HepG2 (cell line): ENCODE measurements at regions not wholly inside any gene's neighbourhood (a gene's known extent, or its start where the extent isn't known, plus 50 kb on each side); places are given as distances from the start of the nearest gene placed in this dataset.

Experiments
- ATAC-seq: fragments of 200-7000 bp; cut with Tn5 transposase; 3 replicates; pipeline ENCODE4 v1.9.1; 2020; ENCODE audit warnings: mild to moderate bottlenecking, moderate library complexity
- BruUV-seq: library from RNA; stranded (reverse); fragments of 400-500 nt; replicated peaks from 2 replicates; lab custom pipeline; 2021; lab: Mats Ljungman, UMichigan
- CTCF ChIA-PET: fragments of 300-600 bp; formaldehyde crosslinking; extraction: SDS; loops from one replicate; lab custom pipeline; 2021; ENCODE audit warnings: low total read pairs, inconsistent platforms, low intra/inter-chr PET ratio; lab: Yijun Ruan, JAX
- POLR2A ChIA-PET: fragments of 350-600 bp; sonication (Branson Sonifier 250); formaldehyde crosslinking; loops from one replicate; lab custom pipeline; 2020; ENCODE audit warnings: antibody characterized with exemption, inconsistent platforms; lab: Yijun Ruan, JAX
- DNase-seq: peaks from one replicate; pipeline ENCODE4 v3.0.0-alpha.2; 2015; ENCODE audit warnings: low spot score
- FAIRE-seq: peaks from 3 replicates; lab custom pipeline; 2011; peaks lifted over from hg19 to GRCh38; lab: Jason Lieb, UNC
- H2AFZ ChIP-seq: one replicate; pipeline ENCODE4 v1.6.1; 2011; ENCODE audit warnings: low read length, inconsistent platforms
- H3K27ac ChIP-seq: fragments of 300-600 bp; 3 replicates; pipeline ENCODE4 v1.8.0; 2011; ENCODE audit warnings: mixed run types, mild to moderate bottlenecking, mixed read lengths, low read length, inconsistent platforms; ENCODE audit not compliant: insufficient read depth; ENCODE audit errors: extremely low read length
- H3K27me3 ChIP-seq, 2 experiments: fragments of 200-600 bp in 1 of 2; 2 replicates in 1 of 2; 3 replicates in 1 of 2; pipeline versions ENCODE4 v1.6.0 to v1.8.0; 2011; ENCODE audit warnings: low read length in 2 of 2, mild to moderate bottlenecking in 2 of 2, moderate library complexity in 2 of 2, inconsistent platforms in 1 of 2; ENCODE audit not compliant: insufficient read depth in 2 of 2, control insufficient read depth in 1 of 2
- H3K36me3 ChIP-seq, 2 experiments: fragments of 200-600 bp in 1 of 2; replicated peaks in 1 of 2; 2 replicates in 1 of 2; 3 replicates in 1 of 2; pipeline versions ENCODE4 v1.5.1 to v1.8.0; 2011; ENCODE audit warnings: low read length in 2 of 2, inconsistent platforms in 1 of 2; ENCODE audit not compliant: insufficient read depth in 2 of 2, control insufficient read depth in 1 of 2
- H3K4me1 ChIP-seq: 2 replicates; pipeline ENCODE4 v1.5.1; 2012; ENCODE audit warnings: low read length, inconsistent platforms; ENCODE audit not compliant: insufficient read depth
- H3K4me2 ChIP-seq: 2 replicates; pipeline ENCODE4 v1.6.0; 2011; ENCODE audit warnings: low read depth, low read length, inconsistent platforms
- H3K4me3 ChIP-seq, 3 experiments: fragments of 200-600 bp in 1 of 3; sonication (generic), shearing (Covaris generic) in 1 of 3; replicated peaks in 1 of 3; 2 replicates each; pipeline ENCODE4 v1.5.1; 2011 to 2016; ENCODE audit warnings: low read length in 3 of 3, inconsistent platforms in 2 of 3, low read depth in 2 of 3, mild to moderate bottlenecking in 2 of 3, control low read depth in 1 of 3, mixed read lengths in 1 of 3; ENCODE audit not compliant: insufficient read depth in 1 of 3
- H3K79me2 ChIP-seq: one replicate; pipeline ENCODE4 v1.6.1; 2011; ENCODE audit warnings: low read length, inconsistent platforms; ENCODE audit not compliant: insufficient read depth
- H3K9ac ChIP-seq: 2 replicates; pipeline ENCODE4 v1.6.0; 2011; ENCODE audit warnings: mild to moderate bottlenecking, low read depth, low read length, inconsistent platforms; ENCODE audit not compliant: insufficient read depth
- H3K9me3 ChIP-seq: 2 replicates; pipeline ENCODE4 v1.5.1; 2012; ENCODE audit warnings: mild to moderate bottlenecking, low read length
- H4K20me1 ChIP-seq: 2 replicates; pipeline ENCODE4 v1.6.0; 2011; ENCODE audit warnings: inconsistent platforms, mild to moderate bottlenecking, low read length, moderate library complexity; ENCODE audit not compliant: insufficient read depth
- ATF2 ChIP-seq: sonication (generic); formaldehyde crosslinking; IDR thresholded peaks from 2 replicates; pipeline ENCODE4 v1.4.0; 2020; ENCODE audit warnings: missing genetic modification reagents
- BATF2 ChIP-seq: sonication (generic); formaldehyde crosslinking; IDR thresholded peaks from 2 replicates; pipeline ENCODE4 v1.8.0; 2022; ENCODE audit warnings: mild to moderate bottlenecking, missing genetic modification reagents, moderate library complexity
- BRF2 ChIP-seq: sonication (generic); formaldehyde crosslinking; IDR thresholded peaks from 2 replicates; pipeline ENCODE4 v1.8.1; 2022; ENCODE audit warnings: mild to moderate bottlenecking, missing genetic modification reagents
- FOXP1 ChIP-seq, 2 experiments: fragments of 450-650 bp in 1 of 2; IDR thresholded peaks; 2 replicates each; pipeline ENCODE4 v1.6.1; 2017 to 2018; ENCODE audit warnings: antibody characterized with exemption in 1 of 2
- GATAD1 ChIP-seq: IDR thresholded peaks from 2 replicates; pipeline ENCODE4 v1.6.1; 2016; ENCODE audit warnings: missing genetic modification reagents, missing compliant biosample characterization
- KDM5A ChIP-seq: fragments of 200-600 bp; sonication (generic); IDR thresholded peaks from 2 replicates; pipeline ENCODE4 v1.7.0; 2018; ENCODE audit warnings: antibody characterized with exemption, mild to moderate bottlenecking, low read length, borderline replicate concordance
- KLF16 ChIP-seq, 2 experiments: sonication (generic) in 1 of 2; formaldehyde crosslinking in 1 of 2; IDR thresholded peaks; 2 replicates each; pipeline versions ENCODE4 v1.6.1 to v1.8.0; 2016 to 2023; ENCODE audit warnings: missing genetic modification reagents in 2 of 2, missing compliant biosample characterization in 1 of 2
- MAFG ChIP-seq: sonication (generic); formaldehyde crosslinking; IDR thresholded peaks from 2 replicates; pipeline ENCODE4 v1.5.1; 2020; ENCODE audit warnings: mild to moderate bottlenecking, missing genetic modification reagents
- MTA1 ChIP-seq: sonication (generic); formaldehyde crosslinking; IDR thresholded peaks from 2 replicates; pipeline ENCODE4 v1.4.0; 2020; ENCODE audit warnings: missing genetic modification reagents, mild to moderate bottlenecking, borderline replicate concordance
- NCOA2 ChIP-seq: sonication (generic); formaldehyde crosslinking; IDR thresholded peaks from 2 replicates; pipeline ENCODE4 v1.8.0; 2022; ENCODE audit warnings: inconsistent platforms
- NCOA5 ChIP-seq: sonication (generic); formaldehyde crosslinking; IDR thresholded peaks from 2 replicates; pipeline ENCODE4 v1.4.0; 2020; ENCODE audit warnings: missing genetic modification reagents
- NR1H2 ChIP-seq: sonication (generic); formaldehyde crosslinking; IDR thresholded peaks from 2 replicates; pipeline ENCODE4 v1.8.1; 2022; ENCODE audit warnings: low read depth, missing genetic modification reagents, borderline replicate concordance
- RBM22 ChIP-seq: fragments of 200-400 bp; formaldehyde crosslinking; optimal IDR thresholded peaks from 2 replicates; pipeline ENCODE3; 2017; ENCODE audit warnings: mild to moderate bottlenecking, low read length, moderate library complexity
- ZFP37 ChIP-seq: sonication (generic); formaldehyde crosslinking; IDR thresholded peaks from 2 replicates; pipeline ENCODE4 v1.4.0; 2020; ENCODE audit warnings: missing genetic modification reagents, borderline replicate concordance
- ZHX2 ChIP-seq, 2 experiments: sonication (generic) in 1 of 2; formaldehyde crosslinking in 1 of 2; IDR thresholded peaks; 2 replicates each; pipeline versions ENCODE4 v1.6.1 to v1.9.0; 2014 to 2022; ENCODE audit warnings: antibody characterized with exemption in 1 of 2, borderline replicate concordance in 1 of 2, inconsistent platforms in 1 of 2, low read depth in 1 of 2, missing genetic modification reagents in 1 of 2
- ZNF431 ChIP-seq: sonication (generic); formaldehyde crosslinking; IDR thresholded peaks from 2 replicates; pipeline ENCODE4 v1.9.0; 2022; ENCODE audit warnings: missing genetic modification reagents, low read depth, mild to moderate bottlenecking, borderline replicate concordance
- ZNF567 ChIP-seq: sonication (generic); formaldehyde crosslinking; IDR thresholded peaks from 2 replicates; pipeline ENCODE4 v1.8.1; 2023; ENCODE audit warnings: mild to moderate bottlenecking, missing genetic modification reagents, borderline replicate concordance
- WGBS: methylation state at CpG from one replicate; pipeline ENCODE4 v1.1.6; 2017; ENCODE audit warnings: low lambda C conversion rate; 5-methylcytosine and 5-hydroxymethylcytosine counted together
- in situ Hi-C: cut with HindIII; loops from 2 replicates; pipeline ENCODE4 v1.10.0; 2017; ENCODE audit warnings: low pct_unique_long_range_greater_than_20kb; ENCODE audit not compliant: extremely low pct_ligation_motif_present
- intact Hi-C: fragments of 100-400 bp; cut with micrococcal nuclease; formaldehyde crosslinking; loops from one replicate; pipeline ENCODE4 v1.10.0; 2022; ENCODE audit not compliant: unreplicated experiment

- ATAC-seq: no peak
- Histone ChIP-seq H3K79me2 (no peaks in the 10 kb centered on the region), H4K20me1 (no peaks in the 10 kb centered on the region), H3K4me2 (no peak overlapping the region), H3K4me1 (no peaks in the 10 kb centered on the region), H3K27ac (no peak overlapping the region), H2AFZ (no peak overlapping the region), H3K9me3 (peaks cover 58% of the 10 kb centered on the region), H3K36me3 (no peaks in the 10 kb centered on the region), H3K27me3 (no peaks in the 10 kb centered on the region; a peak in 1 of 5 replicates), H3K9ac (no peak overlapping the region), H3K4me3 (no peak overlapping the region)
- in situ Hi-C loops: no loop called here
- DNase-seq: no peak
- no peak for FAIRE-seq
- ChIA-PET POLR2A (no interaction called here), CTCF (no interaction called here)
- no TSS peak for BruUV-seq
- 36% methylated on average over 2 of the region's 2 CpGs for WGBS
- intact Hi-C loops: no loop called here
- TF ChIP-seq MAFG (CRISPR knock-in tag): no peak
- no peak for TF ChIP-seq BATF2
- no peak for TF ChIP-seq NR1H2 (CRISPR knock-in tag)
- no peak for TF ChIP-seq ZHX2 (IDR thresholded peaks at IDR 0.05; ENCODE audit: low read depth)
- no peak for TF ChIP-seq ZHX2 (CRISPR knock-in tag; IDR thresholded peaks at IDR 0.05; ENCODE audit: borderline replicate concordance)
- no peak for TF ChIP-seq NCOA5
- TF ChIP-seq KLF16 (CRISPR knock-in tag; IDR thresholded peaks at IDR 0.05): no peak
- TF ChIP-seq ZFP37 (CRISPR knock-in tag): no peak
- TF ChIP-seq FOXP1 (IDR thresholded peaks at IDR 0.05): no peak
- TF ChIP-seq FOXP1 (CRISPR knock-in tag; IDR thresholded peaks at IDR 0.05): no peak
- no peak for TF ChIP-seq BRF2 (CRISPR knock-in tag)
- TF ChIP-seq ZNF567 (CRISPR knock-in tag): no peak
- TF ChIP-seq GATAD1: no peak
- TF ChIP-seq NCOA2 (CRISPR knock-in tag): no peak
- no peak for TF ChIP-seq KDM5A
- TF ChIP-seq ATF2 (CRISPR knock-in tag): no peak
- no peak for TF ChIP-seq RBM22
- no peak for TF ChIP-seq MTA1 (CRISPR knock-in tag)
- no peak for TF ChIP-seq ZNF431 (CRISPR knock-in tag)
Observed at GRCh38 chr11:90701716-90702115, 478.9 kb upstream of the CHORDC1 start.
